ENCODE measurements at regions not wholly inside any gene's neighbourhood (a gene's known extent, or its start where the extent isn't known, plus 50 kb on each side); places are given as distances from the start of the nearest gene placed in this dataset.

DNA sequence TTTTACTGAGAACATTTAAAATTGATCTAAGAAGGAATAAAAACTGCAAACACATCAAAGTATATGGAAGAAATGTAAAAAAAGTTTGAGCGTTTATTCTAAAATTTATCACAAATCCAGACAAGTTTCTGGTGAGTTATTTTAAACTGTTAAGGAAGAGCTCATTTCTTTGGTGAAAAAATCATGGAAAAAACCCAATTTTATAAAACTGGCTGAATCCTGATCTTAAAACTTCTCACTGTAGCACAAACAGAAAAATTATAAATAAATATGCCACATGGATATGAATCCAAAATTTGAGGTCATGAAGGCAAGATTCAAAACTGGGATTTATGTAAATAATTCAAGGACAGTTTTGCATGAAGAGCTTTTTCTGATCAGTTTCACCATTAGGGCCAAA, 205.1 kb upstream of the RGMA start:
- no peaks in the 10 kb centered on the region for H3K9me3 Mint-ChIP-seq
- H3K27me3 Mint-ChIP-seq (ENCODE audit: low read depth, poor library complexity) = no peaks in the 10 kb centered on the region
- no peak for DNase-seq
- no peaks in the 10 kb centered on the region for H3K36me3 Mint-ChIP-seq (ENCODE audit: low read depth)
- H3K27ac Mint-ChIP-seq = no peak overlapping the region
- H3K4me1 Mint-ChIP-seq = peaks cover 7% of the 10 kb centered on the region
- H3K4me3 Mint-ChIP-seq = no peak overlapping the region
- no peak for TF ChIP-seq CTCF (IDR thresholded peaks at IDR 0.05)

DNA sequence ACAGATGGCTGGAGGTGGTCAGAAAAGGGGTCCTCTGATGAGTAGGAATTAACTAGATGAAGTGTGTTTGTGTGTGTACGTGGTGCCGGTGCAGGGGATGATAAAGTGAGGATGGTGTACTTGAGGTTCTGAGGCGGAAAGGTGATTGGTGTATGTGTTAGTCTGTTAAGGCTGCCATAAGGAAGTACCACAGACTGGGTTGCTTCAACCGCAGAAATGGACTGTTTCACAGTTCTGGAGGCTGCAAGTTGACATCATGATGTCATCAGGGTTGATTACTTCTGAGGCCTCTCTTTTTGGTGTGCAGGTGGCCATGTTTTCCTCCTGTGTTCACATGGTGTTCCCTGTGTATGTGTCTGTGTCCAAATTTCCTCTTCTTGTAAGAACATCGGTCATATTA, 202.4 kb upstream of the RGMA start:
- no peaks in the 10 kb centered on the region for H3K27me3 Mint-ChIP-seq (ENCODE audit: low read depth, poor library complexity)
- no peak overlapping the region for H3K4me3 Mint-ChIP-seq
- DNase-seq = no peak
- no peaks in the 10 kb centered on the region for H3K36me3 Mint-ChIP-seq (ENCODE audit: low read depth)
- H3K9me3 Mint-ChIP-seq = no peaks in the 10 kb centered on the region
- H3K27ac Mint-ChIP-seq = no peak overlapping the region
- peaks cover 19% of the 10 kb centered on the region for H3K4me1 Mint-ChIP-seq
- TF ChIP-seq CTCF (IDR thresholded peaks at IDR 0.05) = no peak

- no peak for DNase-seq
- Mint-ChIP-seq H3K9me3 (no peaks in the 10 kb centered on the region), H3K4me1 (peaks cover 19% of the 10 kb centered on the region), H3K4me3 (no peak overlapping the region), H3K36me3 (ENCODE audit: low read depth) (no peaks in the 10 kb centered on the region), H3K27ac (no peak overlapping the region), H3K27me3 (ENCODE audit: low read depth, poor library complexity) (no peaks in the 10 kb centered on the region)
- TF ChIP-seq CTCF (IDR thresholded peaks at IDR 0.05) = no peak
Measured at GRCh38 chr15:93290618-93290946, 201.6 kb upstream of the RGMA start.

DNA sequence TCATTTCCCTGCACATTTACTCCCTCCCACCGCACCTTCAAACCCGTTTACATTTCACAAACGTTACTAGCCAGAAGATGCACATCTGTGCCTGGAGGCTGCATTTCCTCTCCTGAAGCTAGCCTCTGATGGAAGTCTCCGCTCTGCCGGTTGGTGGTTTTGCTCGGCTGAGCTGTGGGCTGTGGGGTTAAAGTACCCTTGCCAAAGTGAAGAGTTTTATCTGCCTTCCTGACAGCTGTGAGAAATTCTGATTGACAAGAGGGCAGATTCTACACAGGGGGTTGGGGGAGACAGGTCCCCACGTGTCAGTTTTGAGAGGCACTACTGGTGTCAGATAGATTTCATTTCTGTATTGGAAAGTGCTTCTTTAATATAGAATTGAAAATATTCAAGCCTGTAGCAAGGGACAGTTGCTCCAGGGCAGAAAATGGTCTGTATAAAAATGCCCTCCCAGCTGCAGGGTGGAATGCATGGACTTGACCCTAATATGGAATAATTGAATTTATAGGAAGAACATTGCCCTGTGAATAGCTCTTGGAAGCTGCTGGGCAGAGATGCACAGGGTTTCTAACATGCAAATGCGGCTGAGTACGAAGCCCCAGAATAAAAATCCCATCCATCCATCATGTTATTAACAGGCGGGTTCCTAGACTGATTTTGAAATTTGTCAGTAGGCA, 201.1 kb upstream of the RGMA start:
- Mint-ChIP-seq H3K36me3 (ENCODE audit: low read depth) (no peaks in the 10 kb centered on the region), H3K9me3 (no peaks in the 10 kb centered on the region), H3K4me1 (peaks cover 19% of the 10 kb centered on the region), H3K4me3 (no peak overlapping the region), H3K27me3 (ENCODE audit: low read depth, poor library complexity) (no peaks in the 10 kb centered on the region), H3K27ac (no peak overlapping the region)
- no peak for TF ChIP-seq CTCF (IDR thresholded peaks at IDR 0.05)
- DNase-seq = no peak

GRCh38 chr15:93288728-93289294, 199.8 kb upstream of the RGMA start:
- Mint-ChIP-seq H3K4me1 (peaks cover 26% of the 10 kb centered on the region), H3K27me3 (ENCODE audit: low read depth, poor library complexity) (no peaks in the 10 kb centered on the region), H3K36me3 (ENCODE audit: low read depth) (no peaks in the 10 kb centered on the region), H3K4me3 (no peak overlapping the region), H3K27ac (no peak overlapping the region), H3K9me3 (no peaks in the 10 kb centered on the region)
- DNase-seq = no peak
- no peak for TF ChIP-seq CTCF (IDR thresholded peaks at IDR 0.05)

DNA sequence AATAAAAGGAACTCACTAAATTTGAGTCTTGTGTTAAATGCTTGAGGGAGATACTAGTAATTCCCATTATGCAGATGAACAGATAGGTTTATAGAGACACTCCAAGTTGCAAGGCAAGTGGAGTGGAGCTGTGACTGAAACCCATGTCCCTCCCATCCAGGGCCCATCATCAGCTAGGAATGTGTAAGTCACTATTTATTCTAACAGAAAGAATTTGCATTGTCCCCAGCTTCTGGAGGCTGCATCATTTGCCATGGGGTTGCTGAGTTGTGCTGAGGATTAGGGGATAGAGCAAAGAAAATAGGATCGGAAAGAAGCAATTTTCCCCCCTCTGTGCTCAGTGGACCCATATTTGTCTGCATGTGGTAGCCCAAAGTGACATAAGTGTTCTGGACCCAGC, 197.4 kb upstream of the RGMA start:
- DNase-seq = no peak
- H3K27ac Mint-ChIP-seq = no peak overlapping the region
- H3K4me1 Mint-ChIP-seq = peaks cover 26% of the 10 kb centered on the region
- no peak for TF ChIP-seq CTCF (IDR thresholded peaks at IDR 0.05)
- H3K36me3 Mint-ChIP-seq (ENCODE audit: low read depth) = no peaks in the 10 kb centered on the region
- no peaks in the 10 kb centered on the region for H3K9me3 Mint-ChIP-seq
- H3K4me3 Mint-ChIP-seq = no peak overlapping the region
- peaks cover 3% of the 10 kb centered on the region for H3K27me3 Mint-ChIP-seq (ENCODE audit: low read depth, poor library complexity)

Measured in nephron progenitor cell (in vitro differentiated cells).